Upper lobe of left lung (tissue), 6 donors: ENCODE measurements at regions not wholly inside any gene's neighbourhood (a gene's known extent, or its start where the extent isn't known, plus 50 kb on each side); places are given as distances from the start of the nearest gene placed in this dataset.

ENCODE experiments used
- ATAC-seq, 2 donors: fragments of 200-7000 bp; cut with Tn5 transposase; one replicate each; pipeline ENCODE4 v1.9.1; 2022; ENCODE audit warnings: mild to moderate bottlenecking in 2 of 2, moderate library complexity in 2 of 2; ENCODE audit not compliant: low FRiP score in 2 of 2
- DNase-seq, 2 donors: peaks; one replicate each; pipeline ENCODE4 v3.0.0-alpha.2; 2019 to 2020
- H3K27ac ChIP-seq, 4 donors: fragments of 200-600 bp; sonication (generic); one replicate each; pipeline ENCODE4 v1.5.1; 2016 to 2019
- H3K27me3 ChIP-seq, 4 donors: fragments of 200-600 bp; sonication (generic); one replicate each; pipeline ENCODE4 v1.5.1; 2017 to 2019
- H3K36me3 ChIP-seq, 4 donors: fragments of 200-600 bp; sonication (generic); one replicate each; pipeline ENCODE4 v1.5.1; 2016 to 2019
- H3K4me1 ChIP-seq, 4 donors: fragments of 200-600 bp; sonication (generic); one replicate each; pipeline ENCODE4 v1.5.1; 2018 to 2019
- H3K4me3 ChIP-seq, 4 donors: fragments of 200-600 bp; sonication (generic); one replicate each; pipeline ENCODE4 v1.5.1; 2017 to 2019; ENCODE audit warnings: mild to moderate bottlenecking in 2 of 4, moderate library complexity in 1 of 4
- H3K9me3 ChIP-seq, 4 donors: fragments of 200-600 bp; sonication (generic); one replicate each; pipeline ENCODE4 v1.5.1; 2018 to 2019
- CTCF ChIP-seq, 6 experiments: fragments of 450-650 bp in 4 of 6; fragments of 200-600 bp in 2 of 6; sonication (generic) in 2 of 6; IDR thresholded peaks; one replicate each; pipeline ENCODE4 v1.5.1; 2016 to 2019; ENCODE audit warnings: antibody characterized with exemption in 6 of 6
- EP300 ChIP-seq, 4 donors: sonication (generic); formaldehyde crosslinking; IDR thresholded peaks; one replicate each; pipeline ENCODE4 v1.5.1; 2017; ENCODE audit warnings: antibody characterized with exemption in 4 of 4, control low read depth in 2 of 4
- POLR2A ChIP-seq, 4 donors: fragments of 450-650 bp; IDR thresholded peaks; one replicate each; pipeline ENCODE4 v1.5.1; 2016 to 2017; ENCODE audit warnings: antibody characterized with exemption in 4 of 4, mild to moderate bottlenecking in 2 of 4
- POLR2AphosphoS5 ChIP-seq, 2 donors: sonication (generic); formaldehyde crosslinking; IDR thresholded peaks; one replicate each; pipeline ENCODE4 v1.5.1; 2017; ENCODE audit warnings: antibody characterized with exemption in 2 of 2
- WGBS, 2 donors: methylation state at CpG; one replicate each; pipeline ENCODE4 v1.1.5; 2017 to 2018; 5-methylcytosine and 5-hydroxymethylcytosine counted together
- donor health status: DM: no; HTN: no; CAD: no; lungs with moderate emphysema.
- donor health status: DM: no; HTN: yes; CAD: no; lungs with severe emphysema.

- TF ChIP-seq POLR2A (IDR thresholded peaks at IDR 0.05) (no peak), CTCF (IDR thresholded peaks at IDR 0.05) (no peak), EP300 (IDR thresholded peaks at IDR 0.05) (no peak), POLR2AphosphoS5 (IDR thresholded peaks at IDR 0.05) (no peak)
- 3 to 5% methylated on average over 16 to 31 of the region's 42 CpGs for WGBS, 2 donors
- Histone ChIP-seq H3K9me3 (no peaks in the 10 kb centered on the region), H3K27ac (no peak overlapping the region), H3K27me3 (peaks cover 0 to 74% (median 37%) of the 10 kb centered on the region in 4 donors), H3K4me1 (peaks cover 18 to 46% (median 30%) of the 10 kb centered on the region in 4 donors), H3K4me3 (peak overlapping the region in 1 of 4 donors; percentile 25), H3K36me3 (no peaks in the 10 kb centered on the region)
- no peak for ATAC-seq
- no peak for DNase-seq
Observed at GRCh38 chr7:155380976-155381851, 76.7 kb upstream of the EN2 start.

GRCh38 chr7:155381852-155382801 is 75.8 kb upstream of the EN2 start:
- ATAC-seq (no peak), DNase-seq (peak in 1 of 2 donors; percentile 84)
- Histone ChIP-seq H3K9me3 (no peaks in the 10 kb centered on the region), H3K27me3 (peaks cover 0 to 68% (median 37%) of the 10 kb centered on the region in 4 donors), H3K4me3 (peak overlapping the region in 1 of 4 donors; percentile 25), H3K36me3 (no peaks in the 10 kb centered on the region), H3K27ac (no peak overlapping the region), H3K4me1 (peaks cover 18 to 45% (median 30%) of the 10 kb centered on the region in 4 donors)
- no peak for TF ChIP-seq CTCF (IDR thresholded peaks at IDR 0.05)
- TF ChIP-seq POLR2A (IDR thresholded peaks at IDR 0.05) = no peak
- no peak for TF ChIP-seq EP300 (IDR thresholded peaks at IDR 0.05)
- TF ChIP-seq POLR2AphosphoS5 (IDR thresholded peaks at IDR 0.05) = no peak
- WGBS, 2 donors = 6 to 13% methylated on average over 13 to 66 of the region's 75 CpGs

GRCh38 chr7:155382802-155383171 is 75.1 kb upstream of the EN2 start:
- H3K9me3 ChIP-seq = no peaks in the 10 kb centered on the region
- ATAC-seq = no peak
- H3K4me3 ChIP-seq = no peak overlapping the region
- no peak for DNase-seq
- H3K27ac ChIP-seq = no peak overlapping the region
- H3K4me1 ChIP-seq = peaks cover 13 to 38% (median 26%) of the 10 kb centered on the region in 4 donors
- no peaks in the 10 kb centered on the region for H3K36me3 ChIP-seq
- peaks cover 0 to 61% (median 34%) of the 10 kb centered on the region in 4 donors for H3K27me3 ChIP-seq
- WGBS, 2 donors = 29 to 35% methylated on average over 3 to 5 of the region's 5 CpGs
- TF ChIP-seq CTCF (IDR thresholded peaks at IDR 0.05) (no peak), POLR2A (IDR thresholded peaks at IDR 0.05) (no peak), POLR2AphosphoS5 (IDR thresholded peaks at IDR 0.05) (no peak), EP300 (IDR thresholded peaks at IDR 0.05) (no peak)

GRCh38 chr7:155383756-155384491 is 74.0 kb upstream of the EN2 start:
- Histone ChIP-seq H3K27me3 (peaks cover 0 to 50% (median 30%) of the 10 kb centered on the region in 4 donors), H3K36me3 (no peaks in the 10 kb centered on the region), H3K9me3 (no peaks in the 10 kb centered on the region), H3K4me3 (no peak overlapping the region), H3K4me1 (peaks cover 8 to 29% (median 21%) of the 10 kb centered on the region in 4 donors), H3K27ac (no peak overlapping the region)
- WGBS, 2 donors = 76 to 82% methylated on average over 12 to 19 of the region's 19 CpGs
- DNase-seq (peak in 1 of 2 donors; percentile 49), ATAC-seq (no peak)
- TF ChIP-seq EP300 (IDR thresholded peaks at IDR 0.05) (no peak), CTCF (IDR thresholded peaks at IDR 0.05) (no peak), POLR2A (IDR thresholded peaks at IDR 0.05) (no peak), POLR2AphosphoS5 (IDR thresholded peaks at IDR 0.05) (no peak)
